ENCODE measurements at regions not wholly inside any gene's neighbourhood (a gene's known extent, or its start where the extent isn't known, plus 50 kb on each side); places are given as distances from the start of the nearest gene placed in this dataset.
"Not testable (repeated sequence)": the region's sequence is repeated elsewhere in the genome, so short reads cannot be mapped to it uniquely, and the experiment has no call there.

DNA sequence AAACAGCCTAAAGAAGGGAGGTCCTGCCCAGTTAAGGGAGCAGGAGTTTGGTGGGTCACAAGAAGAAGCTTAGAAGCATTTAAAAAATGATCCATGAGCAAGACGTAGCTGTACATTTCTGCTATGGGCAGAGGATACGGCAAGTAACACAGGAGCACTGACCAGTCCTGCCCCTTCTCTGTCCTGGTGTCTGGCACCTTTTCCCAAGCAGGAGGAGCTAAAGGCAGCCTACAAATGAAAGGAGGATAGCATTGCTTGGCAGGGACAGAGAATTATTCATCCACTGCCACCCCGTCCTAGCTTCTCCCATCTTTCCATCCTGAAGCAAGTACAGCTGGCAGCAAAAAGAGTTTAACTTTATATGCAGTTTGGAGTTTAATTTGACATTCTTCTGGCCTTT lies 1077.6 kb downstream of the TYW1 start:
- TF ChIP-seq, protein P1, sequence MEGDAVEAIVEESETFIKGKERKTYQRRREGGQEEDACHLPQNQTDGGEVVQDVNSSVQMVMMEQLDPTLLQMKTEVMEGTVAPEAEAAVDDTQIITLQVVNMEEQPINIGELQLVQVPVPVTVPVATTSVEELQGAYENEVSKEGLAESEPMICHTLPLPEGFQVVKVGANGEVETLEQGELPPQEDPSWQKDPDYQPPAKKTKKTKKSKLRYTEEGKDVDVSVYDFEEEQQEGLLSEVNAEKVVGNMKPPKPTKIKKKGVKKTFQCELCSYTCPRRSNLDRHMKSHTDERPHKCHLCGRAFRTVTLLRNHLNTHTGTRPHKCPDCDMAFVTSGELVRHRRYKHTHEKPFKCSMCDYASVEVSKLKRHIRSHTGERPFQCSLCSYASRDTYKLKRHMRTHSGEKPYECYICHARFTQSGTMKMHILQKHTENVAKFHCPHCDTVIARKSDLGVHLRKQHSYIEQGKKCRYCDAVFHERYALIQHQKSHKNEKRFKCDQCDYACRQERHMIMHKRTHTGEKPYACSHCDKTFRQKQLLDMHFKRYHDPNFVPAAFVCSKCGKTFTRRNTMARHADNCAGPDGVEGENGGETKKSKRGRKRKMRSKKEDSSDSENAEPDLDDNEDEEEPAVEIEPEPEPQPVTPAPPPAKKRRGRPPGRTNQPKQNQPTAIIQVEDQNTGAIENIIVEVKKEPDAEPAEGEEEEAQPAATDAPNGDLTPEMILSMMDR (conservative IDR thresholded peaks at IDR 0.05): no peak
- Mint-ChIP-seq H3K4me3 (no peak overlapping the region), H3K9me3 (peaks cover 7% of the 10 kb centered on the region), H3K27me3 (no peaks in the 10 kb centered on the region), H3K27ac (no peak overlapping the region), H3K4me1 (ENCODE audit: unreplicated experiment) (no peaks in the 10 kb centered on the region), H3K36me3 (no peaks in the 10 kb centered on the region)
- DNase-seq (ENCODE audit: extremely low spot score, unreplicated experiment): no peak

DNA sequence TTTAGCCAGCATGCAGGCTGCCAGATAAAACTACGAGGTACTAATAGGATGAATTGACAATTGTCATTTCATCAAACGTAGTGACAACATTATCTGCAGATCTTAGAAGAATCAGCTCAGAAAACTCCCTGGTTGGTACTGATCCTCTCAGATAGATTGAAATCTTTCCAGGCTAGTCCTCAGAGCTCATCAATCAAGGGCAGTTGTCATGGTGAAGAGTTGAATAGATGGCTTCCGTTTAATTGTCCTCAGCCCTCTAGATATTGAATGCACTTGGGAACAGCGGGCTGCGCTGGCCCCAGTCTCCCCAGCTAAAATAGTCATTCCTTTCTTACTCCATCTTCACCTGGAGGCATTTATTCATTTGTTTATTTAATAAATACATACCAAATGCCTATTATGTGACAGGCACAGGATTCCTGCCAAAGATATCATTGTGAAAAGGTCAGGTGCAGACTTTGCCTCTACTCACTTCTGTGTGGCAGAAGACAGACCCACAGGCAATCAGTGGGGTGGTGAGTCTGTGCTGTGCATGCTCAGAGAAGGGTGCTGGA lies 1081.6 kb downstream of the TYW1 start:
- Mint-ChIP-seq H3K9me3 (peaks cover 12% of the 10 kb centered on the region), H3K27me3 (no peaks in the 10 kb centered on the region), H3K4me1 (ENCODE audit: unreplicated experiment) (no peaks in the 10 kb centered on the region), H3K27ac (no peak overlapping the region), H3K4me3 (no peak overlapping the region), H3K36me3 (no peaks in the 10 kb centered on the region)
- TF ChIP-seq, protein P1 (conservative IDR thresholded peaks at IDR 0.05): no peak
- DNase-seq (ENCODE audit: extremely low spot score, unreplicated experiment): no peak

DNA sequence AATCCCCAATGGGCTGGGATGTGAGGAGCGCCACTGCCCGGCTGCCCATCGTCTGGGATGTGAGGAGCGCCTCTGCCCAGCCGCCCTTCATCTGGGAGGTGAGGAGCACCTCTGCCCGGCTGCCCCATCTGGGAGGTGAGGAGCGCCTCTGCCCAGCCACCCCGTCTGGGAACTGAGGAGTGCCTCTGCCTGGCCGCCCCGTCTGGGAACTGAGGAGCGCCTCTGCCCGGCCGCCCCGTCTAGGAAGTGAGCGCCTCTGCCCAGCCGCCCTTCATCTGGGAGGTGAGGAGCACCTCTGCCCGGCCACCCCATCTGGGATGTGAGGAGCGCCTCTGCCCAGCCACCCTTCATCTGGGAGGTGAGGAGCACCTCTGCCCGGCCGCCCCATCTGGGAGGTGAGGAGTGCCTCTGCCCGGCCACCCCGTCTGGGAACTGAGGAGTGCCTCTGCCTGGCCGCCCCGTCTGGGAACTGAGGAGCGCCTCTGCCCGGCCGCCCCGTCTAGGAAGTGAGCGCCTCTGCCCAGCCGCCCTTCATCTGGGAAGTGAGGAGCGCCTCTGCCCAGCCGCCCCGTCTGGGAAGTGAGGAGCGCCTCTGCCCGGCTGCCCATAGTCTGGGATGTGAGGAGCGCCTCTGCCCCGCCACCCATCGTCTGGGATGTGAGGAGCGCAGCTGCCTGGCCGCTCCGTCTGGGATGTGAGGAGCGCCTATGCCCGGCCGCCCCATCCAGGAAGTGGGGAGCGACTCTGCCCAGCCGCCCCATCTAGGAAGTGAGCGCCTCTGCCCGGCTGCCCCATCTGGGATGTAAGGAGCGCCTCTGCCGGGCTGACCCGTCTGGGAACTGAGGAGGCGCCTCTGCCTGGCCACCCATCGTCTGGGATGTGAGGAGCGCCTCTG lies 1085.7 kb downstream of the TYW1 start:
- H3K4me1 Mint-ChIP-seq (ENCODE audit: unreplicated experiment); H3K27ac Mint-ChIP-seq; H3K27me3 Mint-ChIP-seq; H3K4me3 Mint-ChIP-seq; DNase-seq (ENCODE audit: extremely low spot score, unreplicated experiment); H3K36me3 Mint-ChIP-seq: not testable (repeated sequence)
- H3K9me3 Mint-ChIP-seq: peaks cover 12% of the 10 kb centered on the region

DNA sequence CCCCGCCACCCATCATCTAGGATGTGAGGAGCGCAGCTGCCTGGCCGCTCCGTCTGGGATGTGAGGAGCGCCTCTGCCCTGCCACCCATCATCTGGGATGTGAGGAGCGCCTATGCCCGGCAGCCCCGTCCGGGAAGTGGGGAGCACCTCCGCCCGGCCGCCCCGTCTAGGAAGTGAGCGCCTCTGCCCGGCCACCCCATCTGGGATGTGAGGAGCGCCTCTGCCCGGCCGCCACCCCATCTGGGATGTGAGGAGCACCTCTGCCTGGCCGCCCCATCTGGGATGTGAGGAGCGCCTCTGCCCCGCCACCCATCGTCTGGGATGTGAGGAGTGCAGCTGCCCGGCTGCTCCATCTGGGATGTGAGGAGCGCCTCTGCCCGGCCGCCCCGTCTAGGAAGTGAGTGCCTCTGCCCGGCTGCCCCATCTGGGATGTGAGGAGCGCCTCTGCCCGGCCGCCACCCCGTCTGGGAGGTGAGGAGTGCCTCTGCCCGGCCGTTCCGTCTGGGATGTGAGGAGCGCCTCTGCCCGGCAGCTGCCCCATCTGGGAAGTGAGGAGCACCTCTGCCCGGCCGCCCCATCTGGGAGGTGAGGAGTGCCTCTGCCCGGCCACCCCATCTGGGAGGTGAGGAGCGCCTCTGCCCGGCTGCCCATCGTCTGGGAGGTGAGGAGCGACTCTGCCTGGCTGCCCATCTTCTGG lies 1086.5 kb downstream of the TYW1 start:
- H3K4me3 Mint-ChIP-seq; DNase-seq (ENCODE audit: extremely low spot score, unreplicated experiment); H3K36me3 Mint-ChIP-seq; H3K9me3 Mint-ChIP-seq; H3K27ac Mint-ChIP-seq; H3K4me1 Mint-ChIP-seq (ENCODE audit: unreplicated experiment); H3K27me3 Mint-ChIP-seq: not testable (repeated sequence)

DNA sequence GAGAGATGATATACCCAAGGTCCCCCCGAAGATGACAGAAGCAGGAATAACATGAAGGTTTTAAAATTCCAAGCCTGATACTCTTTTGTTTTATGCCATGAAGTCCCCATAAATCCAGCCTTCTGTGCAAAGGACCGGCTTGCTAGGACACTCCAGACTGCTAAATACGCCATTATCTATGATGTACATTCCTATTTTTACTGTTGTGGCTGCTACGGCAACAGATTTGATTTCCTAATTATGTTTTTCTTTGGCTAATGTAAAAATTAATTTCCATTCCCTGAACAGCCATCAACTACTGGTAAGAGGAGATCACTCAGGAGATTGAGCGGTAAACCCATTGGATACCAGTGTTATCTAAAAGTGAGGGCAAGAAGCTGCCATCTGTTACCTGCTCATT lies 1090.8 kb downstream of the TYW1 start:
- no peaks in the 10 kb centered on the region for H3K4me1 Mint-ChIP-seq (ENCODE audit: unreplicated experiment)
- H3K27me3 Mint-ChIP-seq: no peaks in the 10 kb centered on the region
- no peak for DNase-seq (ENCODE audit: extremely low spot score, unreplicated experiment)
- no peaks in the 10 kb centered on the region for H3K36me3 Mint-ChIP-seq
- TF ChIP-seq, protein P1 (conservative IDR thresholded peaks at IDR 0.05): no peak
- H3K9me3 Mint-ChIP-seq: no peaks in the 10 kb centered on the region
- no peak overlapping the region for H3K4me3 Mint-ChIP-seq
- H3K27ac Mint-ChIP-seq: no peak overlapping the region

DNA sequence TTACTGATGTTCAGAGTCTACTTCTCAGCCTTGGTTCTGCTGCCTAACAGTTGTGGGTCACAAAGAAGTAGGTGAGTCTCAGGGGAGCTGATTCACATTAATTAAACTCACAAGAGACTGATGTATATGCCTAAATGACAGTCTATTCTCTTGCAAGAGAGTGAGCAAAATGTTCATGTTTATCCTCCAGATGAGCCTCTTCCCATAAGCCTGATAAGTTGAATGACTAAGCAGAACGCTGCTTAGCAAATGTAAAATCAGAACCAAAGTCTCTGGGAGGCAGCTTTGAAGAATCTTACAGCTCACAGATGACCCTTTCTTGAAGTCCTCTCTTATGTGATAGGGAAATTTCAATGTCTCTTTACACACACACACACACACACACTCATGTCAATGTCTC lies 1092.2 kb downstream of the TYW1 start:
- H3K27ac Mint-ChIP-seq: no peak overlapping the region
- H3K9me3 Mint-ChIP-seq: no peaks in the 10 kb centered on the region
- TF ChIP-seq, protein P1 (conservative IDR thresholded peaks at IDR 0.05): no peak
- no peak overlapping the region for H3K4me3 Mint-ChIP-seq
- H3K36me3 Mint-ChIP-seq: no peaks in the 10 kb centered on the region
- DNase-seq (ENCODE audit: extremely low spot score, unreplicated experiment): no peak
- no peaks in the 10 kb centered on the region for H3K27me3 Mint-ChIP-seq
- no peaks in the 10 kb centered on the region for H3K4me1 Mint-ChIP-seq (ENCODE audit: unreplicated experiment)

DNA sequence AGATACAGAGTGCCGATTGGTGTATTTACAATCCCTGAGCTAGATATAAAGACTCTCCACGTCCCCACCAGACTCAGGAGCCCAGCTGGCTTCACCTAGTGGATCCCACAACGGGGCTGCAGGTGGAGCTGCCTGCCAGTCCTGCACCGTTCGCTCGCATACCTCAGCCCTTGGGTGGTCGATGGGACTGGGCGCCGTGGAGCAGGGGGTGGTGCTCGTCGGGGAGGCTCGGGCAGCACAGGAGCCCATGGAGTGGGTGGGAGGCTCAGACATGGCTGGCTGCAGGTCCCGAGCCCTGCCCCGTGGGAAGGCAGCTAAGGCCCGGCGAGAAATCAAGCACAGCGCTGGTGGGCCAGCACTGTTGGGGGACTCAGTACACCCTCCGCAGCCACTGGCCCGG lies 1093.6 kb downstream of the TYW1 start:
- not testable (repeated sequence) for H3K36me3 Mint-ChIP-seq; H3K4me1 Mint-ChIP-seq (ENCODE audit: unreplicated experiment); H3K27me3 Mint-ChIP-seq; H3K4me3 Mint-ChIP-seq; H3K9me3 Mint-ChIP-seq; DNase-seq (ENCODE audit: extremely low spot score, unreplicated experiment); H3K27ac Mint-ChIP-seq

All from type B pancreatic cell (in vitro differentiated cells).